Endothelial cell of umbilical vein (primary cell): ENCODE measurements at regions not wholly inside any gene's neighbourhood (a gene's known extent, or its start where the extent isn't known, plus 50 kb on each side); places are given as distances from the start of the nearest gene placed in this dataset.

ENCODE experiments used
- BruUV-seq: library from RNA; stranded (reverse); fragments of 400-500 nt; replicated peaks from 2 replicates; lab custom pipeline; 2021; lab: Mats Ljungman, UMichigan
- CTCF ChIA-PET: fragments of 300-600, 350-600 bp; sonication (Branson Sonifier 250); formaldehyde crosslinking; loops from one replicate; lab custom pipeline; 2021; ENCODE audit warnings: antibody characterized with exemption, inconsistent platforms; lab: Charles Lee
- POLR2A ChIA-PET: fragments of 300-600, 350-600 bp; sonication (Branson Sonifier 250); formaldehyde crosslinking; loops from one replicate; lab custom pipeline; 2021; ENCODE audit warnings: antibody characterized with exemption, inconsistent platforms; lab: Charles Lee
- DNase-seq: peaks from one replicate; pipeline ENCODE4 v3.0.0-alpha.2; 2011; ENCODE audit warnings: low read depth, low spot score
- FAIRE-seq: peaks from 2 replicates; lab custom pipeline; 2011; peaks lifted over from hg19 to GRCh38; lab: Jason Lieb, UNC
- H2AFZ ChIP-seq: 2 replicates; pipeline ENCODE4 v1.6.0; 2012; ENCODE audit warnings: low read depth, low read length, control low read depth, inconsistent platforms
- H3K27ac ChIP-seq: 2 replicates; pipeline ENCODE4 v1.5.1; 2011; ENCODE audit warnings: low read depth, mild to moderate bottlenecking, control low read depth, low read length, moderate library complexity; ENCODE audit not compliant: insufficient read depth
- H3K27me3 ChIP-seq, 2 experiments: 2 replicates each; pipeline versions ENCODE4 v1.6.0 to v1.6.1; 2011; ENCODE audit warnings: low read length in 2 of 2, mixed read lengths in 1 of 2; ENCODE audit not compliant: control insufficient read depth in 2 of 2, insufficient read depth in 2 of 2
- H3K36me3 ChIP-seq, 2 experiments: 2 replicates in 1 of 2; 3 replicates in 1 of 2; pipeline ENCODE4 v1.5.1; 2011; ENCODE audit warnings: low read length in 2 of 2, mild to moderate bottlenecking in 1 of 2, moderate library complexity in 1 of 2; ENCODE audit not compliant: control insufficient read depth in 2 of 2, insufficient read depth in 2 of 2; ENCODE audit errors: extremely low read depth in 1 of 2
- H3K4me1 ChIP-seq: 3 replicates; pipeline ENCODE4 v1.5.1; 2011; ENCODE audit warnings: mild to moderate bottlenecking, low read length; ENCODE audit not compliant: control insufficient read depth, insufficient read depth; ENCODE audit errors: extremely low read depth
- H3K4me2 ChIP-seq: 2 replicates; pipeline ENCODE4 v1.6.1; 2011; ENCODE audit warnings: low read length, control low read depth, mixed read lengths; ENCODE audit not compliant: insufficient read depth
- H3K4me3 ChIP-seq, 3 experiments: fragments of 200-600 bp in 1 of 3; sonication (generic), shearing (Covaris generic) in 1 of 3; replicated peaks in 1 of 3; 2 replicates each; pipeline ENCODE4 v1.5.1; 2011 to 2016; ENCODE audit warnings: control low read depth in 3 of 3, low read length in 3 of 3, mild to moderate bottlenecking in 2 of 3, inconsistent platforms in 1 of 3, low read depth in 1 of 3, moderate library complexity in 1 of 3; ENCODE audit not compliant: insufficient read depth in 1 of 3
- H3K79me2 ChIP-seq: 2 replicates; pipeline ENCODE4 v1.6.0; 2012; ENCODE audit warnings: low read length, inconsistent platforms; ENCODE audit not compliant: control insufficient read depth, insufficient read depth
- H3K9ac ChIP-seq: replicated peaks from 2 replicates; pipeline ENCODE3; 2011; ENCODE audit warnings: low read length, control low read depth; ENCODE audit not compliant: insufficient read depth; ENCODE audit errors: extremely low read depth
- H3K9me1 ChIP-seq: replicated peaks from 3 replicates; pipeline ENCODE4 v1.6.0; 2011; ENCODE audit warnings: mild to moderate bottlenecking, low read length; ENCODE audit not compliant: control insufficient read depth, insufficient read depth; ENCODE audit errors: extremely low read depth
- H3K9me3 ChIP-seq: replicated peaks from 2 replicates; pipeline ENCODE4 v1.5.1; 2012; ENCODE audit warnings: low read length, inconsistent platforms; ENCODE audit not compliant: control insufficient read depth, insufficient read depth
- H4K20me1 ChIP-seq: replicated peaks from 2 replicates; pipeline ENCODE3; 2011; ENCODE audit warnings: mild to moderate bottlenecking, low read length; ENCODE audit not compliant: control insufficient read depth, insufficient read depth; ENCODE audit errors: extremely low read depth
- CTCF ChIP-seq, 2 donors: IDR thresholded peaks; 1 replicate in 1 of 2; 2 replicates in 1 of 2; pipeline ENCODE4 v1.5.1; 2011; ENCODE audit warnings: low read length in 2 of 2, mild to moderate bottlenecking in 2 of 2, moderate library complexity in 2 of 2, control low read depth in 1 of 2, inconsistent platforms in 1 of 2, low read depth in 1 of 2; ENCODE audit not compliant: insufficient read depth in 1 of 2; ENCODE audit errors: extremely low read depth in 1 of 2
- EZH2 ChIP-seq: IDR thresholded peaks from 2 replicates; pipeline ENCODE4 v1.6.1; 2012; ENCODE audit warnings: borderline replicate concordance, low read depth, mild to moderate bottlenecking, moderate library complexity, low read length, inconsistent platforms; ENCODE audit not compliant: severe bottlenecking
- FOS ChIP-seq: IDR thresholded peaks from 2 replicates; pipeline ENCODE4 v1.6.1; 2011; ENCODE audit warnings: mild to moderate bottlenecking, low read length, moderate library complexity, borderline replicate concordance; ENCODE audit not compliant: insufficient read depth
- GATA2 ChIP-seq: IDR thresholded peaks from 2 replicates; pipeline ENCODE4 v1.7.0; 2011; ENCODE audit warnings: low read depth, mild to moderate bottlenecking, moderate library complexity, mixed read lengths, low read length; ENCODE audit not compliant: insufficient read length, insufficient read depth
- JUN ChIP-seq: IDR thresholded peaks from 2 replicates; pipeline ENCODE4 v1.6.1; 2011; ENCODE audit warnings: borderline replicate concordance, low read depth; ENCODE audit not compliant: insufficient read length, insufficient read depth
- MAX ChIP-seq: IDR thresholded peaks from 2 replicates; pipeline ENCODE4 v1.6.1; 2011; ENCODE audit not compliant: insufficient read depth, insufficient read length
- MYC ChIP-seq: IDR thresholded peaks from one replicate; pipeline ENCODE4 v1.6.1; 2011; ENCODE audit warnings: mild to moderate bottlenecking, low read depth, low read length
- POLR2A ChIP-seq: IDR thresholded peaks from 2 replicates; pipeline ENCODE4 v1.6.1; 2012; ENCODE audit warnings: low read depth, mild to moderate bottlenecking, control low read depth, low read length
- POLR2AphosphoS5 ChIP-seq: IDR thresholded peaks from 2 replicates; pipeline ENCODE4 v1.6.1; 2012; ENCODE audit warnings: low read depth, mild to moderate bottlenecking, control low read depth, low read length, moderate library complexity; ENCODE audit not compliant: insufficient read depth
- dilution Hi-C: fragments of 300-500 bp; cut with MboI; formaldehyde crosslinking; loops from one replicate; pipeline ENCODE4 v1.15.0; 2019; ENCODE audit warnings: low sequenced_read_pairs; ENCODE audit not compliant: extremely low pct_ligation_motif_present
- intact Hi-C: fragments of 100-400 bp; cut with micrococcal nuclease; formaldehyde crosslinking; loops from one replicate; pipeline ENCODE4 v1.10.0; 2022

GRCh38 chr15:62781081-62781497 lies 261.5 kb upstream of the TPM1 start:
- POLR2A ChIA-PET: no interaction called here
- Histone ChIP-seq H4K20me1 (no peaks in the 10 kb centered on the region), H3K9ac (no peak overlapping the region), H3K79me2 (no peaks in the 10 kb centered on the region), H3K9me1 (no peaks in the 10 kb centered on the region), H3K4me1 (peaks cover 8% of the 10 kb centered on the region), H2AFZ (no peak overlapping the region), H3K4me3 (no peak overlapping the region), H3K36me3 (no peaks in the 10 kb centered on the region), H3K27me3 (no peaks in the 10 kb centered on the region), H3K9me3 (no peaks in the 10 kb centered on the region), H3K4me2 (no peak overlapping the region), H3K27ac (no peak overlapping the region)
- no peak for TF ChIP-seq POLR2A
- TF ChIP-seq MAX: no peak
- TF ChIP-seq GATA2: no peak
- TF ChIP-seq POLR2AphosphoS5: no peak
- TF ChIP-seq CTCF (IDR thresholded peaks at IDR 0.05; ENCODE audit: extremely low read depth in 1 of 2, insufficient read depth in 1 of 2, low read depth in 1 of 2, low read length in 2 of 2): no peak
- TF ChIP-seq MYC: no peak
- TF ChIP-seq EZH2: no peak
- TF ChIP-seq FOS: no peak
- TF ChIP-seq JUN: no peak
- no peak for DNase-seq
- dilution Hi-C loops: no loop called here
- CTCF ChIA-PET: interaction anchor here (4.9 kb wide), 1 partner anchor 266 kb away, joined by 48 read pairs; no protein-coding TSS in a partner anchor
- FAIRE-seq: no peak
- BruUV-seq: no TSS peak
- intact Hi-C loops: loop anchor here (10.0 kb wide), 1 partner anchor 144 kb away; no protein-coding TSS in a partner anchor
